HG03175 (cell line): ENCODE measurements at regions not wholly inside any gene's neighbourhood (a gene's known extent, or its start where the extent isn't known, plus 50 kb on each side); places are given as distances from the start of the nearest gene placed in this dataset.

ENCODE experiments used
- ATAC-seq: cut with Tn5 transposase; IDR thresholded peaks from one replicate; pipeline ENCODE4 v1.9.1; 2021; ENCODE audit warnings: mild to moderate bottlenecking, moderate library complexity; ENCODE audit not compliant: unreplicated experiment

DNA sequence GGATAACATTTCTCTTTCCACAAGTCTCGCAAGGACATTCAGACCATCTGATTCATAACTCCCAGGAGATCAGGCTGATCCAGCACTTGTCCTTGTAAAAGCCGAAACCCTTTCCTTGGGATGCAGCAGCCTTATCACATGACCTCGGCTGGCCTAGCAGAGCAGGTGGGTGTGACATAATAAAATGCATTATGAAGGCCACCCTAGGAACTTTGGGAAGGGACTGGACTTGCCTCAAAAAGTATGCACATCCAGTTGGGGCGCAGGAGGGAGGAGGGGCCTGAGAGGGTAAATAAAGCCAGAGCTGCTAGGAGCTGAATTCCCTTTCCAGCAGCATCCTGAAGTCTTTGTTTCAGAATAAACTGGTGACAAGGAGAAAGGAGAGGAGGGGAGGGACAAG, 260.8 kb downstream of the SNX13 start:
- ATAC-seq: no peak

DNA sequence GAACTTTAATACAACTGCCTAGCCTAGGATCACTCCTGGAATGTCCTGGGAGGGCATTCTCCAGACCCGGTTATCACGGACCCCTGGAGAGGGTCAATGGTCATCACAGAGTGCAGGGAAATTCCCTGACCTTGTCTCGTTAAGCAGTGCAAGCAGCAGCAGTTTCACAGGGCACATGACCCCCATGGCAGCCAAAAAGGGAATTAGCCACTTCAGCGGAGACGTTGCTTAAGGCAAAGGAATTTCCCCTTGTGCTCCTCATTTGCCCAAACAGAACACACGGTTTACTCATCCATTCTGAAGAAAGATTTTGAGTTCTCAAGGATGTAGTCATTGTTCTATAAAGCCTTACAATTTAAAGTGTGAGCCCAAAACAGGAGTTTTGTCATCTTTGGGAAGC, 260.3 kb downstream of the SNX13 start:
- ATAC-seq: no peak

DNA sequence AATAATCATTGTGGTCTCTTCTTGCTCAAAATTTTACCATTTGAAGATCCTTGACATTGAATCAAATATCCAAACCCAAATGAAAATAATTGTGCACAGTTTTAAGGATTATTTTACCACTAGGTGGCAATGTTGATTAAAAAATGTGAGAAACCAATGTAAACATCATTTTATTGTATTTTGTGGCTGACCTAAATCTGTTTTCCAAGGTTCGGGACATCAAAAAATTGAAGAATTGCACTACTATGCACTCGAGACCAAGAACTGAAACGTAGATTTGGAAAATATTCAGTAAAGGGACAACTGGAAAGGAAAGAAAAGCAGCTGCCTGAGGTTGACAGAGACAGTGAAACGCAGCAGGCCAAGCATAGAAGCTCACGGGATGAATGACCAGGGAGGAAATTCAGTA, 259.3 kb downstream of the SNX13 start:
- ATAC-seq: no peak

DNA sequence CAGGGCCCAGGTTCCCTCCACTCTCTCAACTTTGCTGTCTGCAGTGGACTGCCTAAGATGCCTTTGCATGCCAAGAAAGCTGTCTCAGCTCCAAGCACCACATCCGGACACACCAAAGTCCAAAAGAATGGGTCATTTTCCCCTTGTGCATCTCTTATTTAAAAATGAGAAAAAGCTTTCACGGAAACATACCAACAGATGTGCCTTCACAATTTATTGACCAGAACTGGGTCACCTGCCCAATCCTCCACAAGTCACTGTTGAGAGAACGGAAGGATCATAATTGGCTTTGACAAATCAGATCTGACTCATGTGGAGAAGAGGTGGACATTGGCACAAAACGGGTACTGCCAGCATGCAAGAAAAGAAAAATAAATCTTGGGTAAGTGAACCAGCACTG, 258.3 kb downstream of the SNX13 start:
- no peak for ATAC-seq

DNA sequence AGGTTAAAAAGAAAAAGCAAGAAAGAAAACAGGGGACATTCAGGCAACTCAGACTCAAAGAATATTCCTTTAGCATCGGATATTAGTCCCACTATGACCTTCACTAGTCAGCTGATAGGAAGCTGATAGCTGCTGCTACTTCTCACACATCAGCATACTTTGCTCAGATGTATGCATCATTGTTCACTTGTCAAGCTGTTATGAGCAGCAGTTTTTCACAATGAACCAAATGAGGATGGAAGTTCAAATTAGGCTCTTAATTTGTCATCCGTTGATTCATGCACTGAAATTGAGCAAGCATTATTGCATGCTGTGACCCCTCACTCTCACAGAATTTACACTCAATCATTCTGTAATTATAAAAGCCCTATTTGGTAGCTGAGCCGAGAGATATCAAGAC, 257.7 kb downstream of the SNX13 start:
- no peak for ATAC-seq

DNA sequence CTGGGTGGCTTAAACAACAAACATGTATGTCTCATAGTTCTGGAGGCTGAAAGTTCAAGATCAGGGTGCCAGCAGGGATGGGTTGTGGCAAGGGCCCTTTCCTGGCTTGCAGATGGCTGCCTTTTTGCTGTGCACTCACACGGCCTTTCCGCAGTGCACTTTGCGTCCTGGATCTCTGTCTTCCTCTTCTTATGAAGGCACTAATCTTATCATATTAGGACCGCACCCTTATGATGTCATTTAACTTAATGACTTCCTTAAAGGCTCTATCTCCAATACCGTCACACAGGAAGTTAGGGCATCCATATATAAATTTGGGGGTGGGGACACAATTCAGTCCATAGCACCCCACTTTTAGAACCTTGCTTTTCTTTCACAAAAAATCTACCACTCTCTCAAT, 255.2 kb downstream of the SNX13 start:
- no peak for ATAC-seq

DNA sequence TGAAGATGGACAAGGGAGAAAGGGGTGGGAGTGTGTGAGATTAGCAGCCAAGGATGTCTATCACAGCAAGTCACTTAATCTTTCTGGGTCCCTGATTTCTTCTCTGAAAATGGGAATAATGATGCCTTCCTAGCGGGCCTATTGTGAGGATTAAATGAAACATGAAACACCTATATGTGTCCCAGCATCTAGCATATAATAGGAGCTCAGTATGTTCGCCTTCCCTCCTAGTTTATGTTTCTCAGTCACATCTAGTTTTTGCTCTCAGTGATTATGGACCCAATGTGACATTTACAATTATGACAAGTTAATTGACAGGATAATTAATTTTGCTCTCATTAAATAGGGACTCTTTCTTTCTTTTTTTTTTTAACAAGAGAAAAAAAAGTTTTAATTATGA, 252.9 kb downstream of the SNX13 start:
- ATAC-seq: no peak

DNA sequence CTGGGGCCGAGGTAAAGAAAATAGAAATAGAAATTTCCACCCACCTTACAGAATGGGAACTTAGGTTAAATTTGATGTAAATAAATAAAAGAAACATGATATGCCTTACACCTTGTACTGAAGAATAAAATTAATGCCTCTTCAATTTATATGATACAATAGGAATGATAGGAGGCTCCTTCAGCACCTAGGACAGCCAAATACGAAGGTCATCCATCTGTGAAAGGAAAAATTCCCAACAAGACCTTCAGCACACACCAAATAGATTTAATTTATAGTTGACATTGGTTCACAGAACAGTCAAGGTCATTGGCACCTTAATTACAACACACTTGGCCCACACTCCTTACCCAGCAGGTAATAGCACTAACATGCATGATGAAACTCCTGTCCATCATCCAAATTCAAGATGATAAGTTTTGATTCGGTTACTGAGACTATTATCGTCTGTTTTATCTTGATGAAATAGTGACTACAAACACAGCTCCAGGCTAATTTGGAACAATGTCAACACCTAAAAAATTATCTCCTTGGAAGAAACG, 250.9 kb downstream of the SNX13 start:
- ATAC-seq: no peak

DNA sequence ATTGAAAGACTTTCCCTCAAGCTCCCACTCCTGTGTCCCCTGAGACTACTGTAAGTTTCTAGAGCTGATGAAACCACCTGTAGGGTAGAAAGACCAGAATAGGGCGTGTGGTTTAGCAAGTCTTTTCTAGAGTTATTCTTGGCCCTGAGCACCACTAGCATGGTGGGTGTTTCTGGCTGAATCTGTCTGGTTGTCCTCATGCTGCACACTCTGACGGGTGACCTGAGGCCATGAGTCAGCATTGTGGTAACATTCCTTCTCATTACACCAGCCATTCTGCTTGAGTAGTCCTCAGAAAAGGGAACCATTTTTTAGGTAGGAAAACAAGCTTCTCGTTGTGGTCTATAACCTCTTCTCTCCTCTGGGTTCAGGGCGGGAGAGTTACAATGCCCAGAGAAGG, 250.3 kb downstream of the SNX13 start:
- peak; percentile 63 for ATAC-seq

DNA sequence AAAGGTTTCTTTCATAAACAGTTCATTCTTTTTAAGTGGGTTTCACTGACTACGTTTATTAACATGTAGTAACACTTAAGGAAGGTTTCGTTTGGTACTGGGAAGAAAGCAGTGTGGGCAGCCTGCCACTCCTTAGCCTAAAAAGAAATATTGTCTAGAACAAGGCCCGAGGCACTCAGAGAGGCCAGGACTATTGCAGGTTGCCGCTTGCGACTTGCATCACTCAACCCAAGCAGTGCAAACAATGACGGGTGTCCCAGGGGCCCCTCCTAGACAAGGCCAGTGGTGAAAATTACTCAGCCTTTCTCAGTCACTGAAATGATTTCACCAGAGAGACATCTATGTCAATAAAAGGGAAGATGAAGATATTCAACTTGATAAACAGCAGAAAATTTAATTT, 243.9 kb downstream of the SNX13 start:
- ATAC-seq: no peak

DNA sequence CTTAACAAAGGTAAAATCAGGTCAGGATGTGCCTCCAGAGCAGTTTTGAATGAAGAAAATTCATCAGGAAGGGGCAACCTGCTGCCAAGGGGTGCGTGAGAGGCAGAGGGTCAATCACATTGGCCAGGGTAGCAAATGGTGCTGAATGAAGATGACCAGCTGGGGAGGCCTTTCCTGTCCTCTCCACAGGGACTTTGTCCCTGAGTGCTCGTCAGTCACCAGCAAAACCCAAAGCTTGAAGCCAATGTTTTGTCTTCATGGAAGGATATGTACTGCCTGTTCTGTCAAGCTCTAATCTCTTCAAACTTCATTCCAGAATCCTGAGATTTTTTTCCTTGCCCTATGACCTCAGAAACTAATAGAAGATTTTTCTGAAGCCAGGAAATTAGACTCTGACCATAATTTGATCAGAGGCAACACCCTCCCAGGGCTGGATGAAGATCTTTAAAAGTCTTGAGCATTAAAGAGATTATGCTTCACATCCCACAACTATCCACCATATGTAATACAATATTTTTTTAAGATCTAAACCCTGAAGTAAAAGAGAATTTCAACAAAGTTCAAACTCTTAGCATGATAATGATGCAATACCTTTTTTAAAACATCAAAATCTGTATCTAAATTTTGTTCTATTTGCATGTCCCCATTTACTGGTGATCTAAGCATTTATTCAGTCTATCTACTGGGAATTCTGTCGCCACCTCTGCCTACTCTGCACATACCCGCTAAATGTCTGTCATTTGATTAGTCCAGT, 243.0 kb downstream of the SNX13 start:
- ATAC-seq: no peak

DNA sequence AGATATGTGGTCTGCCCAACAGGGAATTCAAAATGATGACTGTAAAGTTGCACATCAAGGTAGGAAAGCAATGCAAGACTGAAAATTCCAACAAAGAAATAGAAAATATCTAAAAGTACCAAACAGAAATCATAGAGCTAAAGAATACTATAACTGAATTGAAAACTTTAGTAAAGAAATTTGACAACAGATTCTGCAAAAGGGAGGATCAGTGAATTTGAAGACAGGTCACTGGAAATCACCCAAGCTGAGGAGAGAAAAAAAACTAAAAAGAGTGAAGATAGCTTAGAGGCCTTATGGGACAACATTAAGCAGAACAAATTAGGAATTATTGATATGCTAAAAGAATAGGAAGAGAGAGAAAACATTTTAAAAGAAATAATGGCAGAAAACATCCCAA, 240.6 kb downstream of the SNX13 start:
- ATAC-seq: no peak

DNA sequence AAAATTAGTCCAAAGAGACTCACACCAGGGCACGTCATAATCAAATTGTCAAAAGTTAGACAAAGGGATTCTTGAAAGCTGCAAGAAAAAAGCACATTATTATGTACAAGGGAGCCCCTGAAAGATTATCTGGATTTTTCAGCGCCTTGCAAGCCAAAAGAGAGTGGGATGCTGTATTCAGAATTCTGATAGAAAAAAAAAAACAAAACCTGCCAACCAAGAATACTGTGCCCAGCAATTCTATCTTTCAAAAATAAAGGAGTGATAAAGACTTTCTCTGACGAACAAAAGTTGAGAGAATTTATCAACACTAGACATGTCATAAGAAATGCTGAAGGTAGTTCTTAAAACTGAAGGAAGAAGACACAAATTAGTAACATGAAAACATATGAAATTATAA, 240.2 kb downstream of the SNX13 start:
- no peak for ATAC-seq

DNA sequence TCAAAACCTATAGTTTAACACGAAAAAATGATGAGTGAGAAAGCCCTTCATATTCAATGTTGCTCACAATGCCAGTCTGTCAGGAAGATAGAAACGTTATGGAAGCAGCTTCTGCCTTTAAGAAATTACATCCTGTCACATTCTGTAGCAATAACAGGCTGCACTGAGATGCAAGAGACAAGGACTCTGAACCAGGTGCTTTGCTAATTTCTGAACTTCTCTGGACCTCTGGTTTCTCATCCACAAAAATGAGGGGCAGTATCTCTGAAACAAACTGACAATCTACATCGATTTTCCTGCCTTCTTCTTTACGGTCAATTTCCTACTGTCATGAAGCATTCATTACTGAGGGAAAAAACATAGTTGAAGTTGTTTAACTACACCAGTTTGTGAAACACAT, 234.0 kb downstream of the SNX13 start:
- ATAC-seq: no peak

DNA sequence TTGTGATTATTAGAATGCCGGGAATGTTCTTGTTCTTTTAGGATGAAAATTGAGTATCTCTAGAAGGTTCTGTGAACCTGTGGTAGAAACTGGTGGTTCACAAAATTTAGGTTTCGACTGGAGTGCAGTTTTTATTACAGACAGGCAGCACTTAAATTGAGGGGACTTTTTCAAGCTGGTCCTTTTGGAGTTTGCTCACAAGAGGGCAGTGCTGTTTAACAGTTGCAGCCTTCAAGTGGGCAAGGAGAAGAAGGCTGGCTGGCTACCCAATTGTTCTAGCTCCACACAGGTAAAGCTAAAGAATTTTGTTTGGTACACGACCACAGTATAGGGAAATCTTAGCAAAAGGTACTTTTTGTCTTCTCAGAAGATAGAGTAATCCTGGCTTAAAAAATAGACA, 233.6 kb downstream of the SNX13 start:
- peak; percentile 68 for ATAC-seq

DNA sequence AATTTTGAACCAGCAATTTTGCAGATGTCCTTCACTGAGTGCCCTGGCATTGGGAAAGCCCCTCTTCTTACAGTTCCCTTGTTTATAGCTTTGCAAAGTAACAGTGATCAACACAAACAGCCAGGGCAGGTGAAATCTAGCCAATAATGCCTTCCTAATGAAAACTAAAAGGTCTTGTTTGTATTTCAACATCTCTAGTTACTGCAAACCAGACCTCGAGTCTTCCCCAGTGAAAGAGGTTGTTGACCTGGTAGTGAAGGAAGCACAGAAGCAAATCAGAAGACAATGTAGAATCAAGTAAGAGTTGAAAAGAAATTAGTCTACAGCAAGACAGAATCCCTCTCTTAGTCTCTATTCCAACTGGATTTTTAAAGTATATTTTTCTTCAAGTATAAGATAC, 231.2 kb downstream of the SNX13 start:
- ATAC-seq: no peak

DNA sequence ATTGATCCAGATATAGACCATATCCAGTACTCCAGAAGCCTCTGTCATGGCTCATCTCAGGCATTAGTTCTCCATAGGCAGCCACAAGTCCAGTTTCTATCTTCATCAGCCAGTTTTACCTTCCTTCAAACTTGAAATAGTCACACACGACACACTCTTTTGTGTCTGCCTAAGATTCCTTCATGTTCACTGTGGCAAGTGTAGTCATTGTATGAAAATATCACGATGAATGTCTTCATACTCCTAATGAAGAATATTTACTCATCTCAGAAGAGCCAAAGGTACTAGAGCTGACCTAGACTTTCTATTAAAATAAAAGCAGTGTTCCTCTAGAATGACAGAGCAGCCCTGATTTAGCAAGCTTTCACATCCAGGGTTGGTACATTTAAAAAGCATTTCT, 230.7 kb downstream of the SNX13 start:
- no peak for ATAC-seq

DNA sequence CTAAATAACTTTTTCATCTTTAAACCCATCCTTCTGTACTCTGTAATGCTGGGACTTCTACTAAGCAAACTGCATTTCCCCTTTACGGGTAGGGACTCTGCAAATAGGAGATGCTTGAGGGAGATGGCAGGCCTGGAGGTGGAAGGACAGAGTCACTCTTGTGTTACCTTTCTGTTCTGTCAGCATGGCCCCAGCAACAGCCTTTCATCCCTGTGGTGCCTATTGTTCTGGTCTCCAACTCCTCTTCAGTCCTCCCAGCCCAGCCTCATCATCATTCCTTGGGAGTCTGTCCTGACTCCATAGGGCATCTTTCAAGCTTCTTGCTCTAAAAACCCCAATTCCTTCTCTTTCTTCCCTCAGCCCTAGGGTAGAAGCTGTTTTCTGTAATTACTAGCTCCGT, 230.0 kb downstream of the SNX13 start:
- ATAC-seq: no peak

DNA sequence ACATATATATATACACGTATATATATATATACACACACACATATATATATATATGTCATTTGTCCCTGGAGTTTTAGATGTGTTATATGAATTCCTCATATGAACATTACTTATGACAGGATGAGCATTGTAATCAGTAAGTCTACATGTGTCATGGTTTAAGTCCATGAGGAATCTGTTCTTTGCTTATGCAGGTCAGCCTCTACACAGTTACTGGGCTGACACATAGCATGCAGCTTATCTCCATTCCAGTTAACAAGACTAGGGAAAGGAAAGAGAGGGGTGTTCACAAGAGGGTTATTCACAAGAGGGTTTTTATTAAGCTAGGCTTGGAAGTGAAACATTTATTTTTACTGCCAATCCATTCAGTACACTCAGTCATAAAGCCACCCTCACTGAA, 226.7 kb downstream of the SNX13 start:
- no peak for ATAC-seq

DNA sequence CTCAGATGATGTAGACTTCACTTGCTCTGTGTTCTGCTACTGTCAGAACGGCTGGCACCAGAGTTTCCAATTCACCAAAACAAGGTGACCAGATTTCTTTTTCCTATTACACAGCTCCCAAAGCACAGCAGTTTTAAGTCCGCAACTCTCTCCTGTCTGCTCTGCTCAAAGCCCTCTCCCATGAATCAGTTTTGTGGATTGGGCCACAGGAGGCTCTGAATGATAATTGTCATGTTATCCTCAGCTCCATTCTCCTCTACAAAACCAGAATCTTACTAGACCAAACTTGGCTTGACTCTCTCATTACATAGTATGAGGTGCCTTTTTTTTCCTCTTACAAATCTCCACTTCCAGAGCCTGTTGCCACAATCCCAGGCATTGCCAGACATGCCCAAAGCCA, 223.5 kb downstream of the SNX13 start:
- no peak for ATAC-seq

DNA sequence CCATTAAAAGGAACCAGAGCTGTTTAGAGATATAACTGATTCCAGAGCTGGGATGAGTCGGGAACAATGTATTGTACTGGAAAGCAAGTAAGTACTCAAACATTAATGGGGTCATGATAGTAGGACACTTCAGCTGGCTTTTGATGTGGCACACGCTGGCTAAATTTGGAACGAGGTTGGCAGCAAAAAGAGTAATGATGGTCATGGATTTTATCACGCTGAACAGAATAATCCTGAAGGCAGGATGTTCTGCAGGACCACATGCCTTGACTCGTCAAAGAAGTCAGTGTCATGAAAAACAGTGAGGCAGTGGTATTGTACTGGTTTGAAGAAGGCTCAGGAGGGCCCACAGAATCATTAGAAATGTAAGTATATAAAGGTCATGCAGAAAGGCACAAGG, 220.3 kb downstream of the SNX13 start:
- no peak for ATAC-seq

DNA sequence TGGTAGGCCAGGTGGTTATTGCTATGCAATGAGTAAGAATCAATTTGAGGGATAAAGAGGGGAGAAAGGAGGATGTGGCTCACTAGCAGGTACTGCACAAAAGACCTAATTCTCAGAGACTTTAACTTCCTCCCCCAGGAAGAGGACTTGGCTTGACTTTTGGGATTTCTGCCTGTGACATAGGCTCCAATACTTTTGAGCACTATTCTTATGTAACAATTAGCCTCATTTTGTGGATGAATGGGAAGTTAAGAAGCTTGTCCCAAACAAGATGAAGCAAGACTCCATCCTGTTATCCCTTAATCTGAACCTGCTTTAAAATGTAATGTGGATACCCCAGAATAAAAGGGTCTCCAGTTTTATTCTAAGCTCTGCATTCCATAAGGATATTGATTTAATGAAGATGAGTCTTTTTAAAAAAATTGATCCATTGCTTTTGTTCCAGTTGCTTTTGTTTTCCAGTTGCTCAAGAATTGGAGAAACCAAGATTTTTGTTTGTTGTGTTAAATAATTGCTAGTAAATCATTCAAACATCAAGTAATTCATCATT, 218.5 kb downstream of the SNX13 start:
- ATAC-seq: no peak

DNA sequence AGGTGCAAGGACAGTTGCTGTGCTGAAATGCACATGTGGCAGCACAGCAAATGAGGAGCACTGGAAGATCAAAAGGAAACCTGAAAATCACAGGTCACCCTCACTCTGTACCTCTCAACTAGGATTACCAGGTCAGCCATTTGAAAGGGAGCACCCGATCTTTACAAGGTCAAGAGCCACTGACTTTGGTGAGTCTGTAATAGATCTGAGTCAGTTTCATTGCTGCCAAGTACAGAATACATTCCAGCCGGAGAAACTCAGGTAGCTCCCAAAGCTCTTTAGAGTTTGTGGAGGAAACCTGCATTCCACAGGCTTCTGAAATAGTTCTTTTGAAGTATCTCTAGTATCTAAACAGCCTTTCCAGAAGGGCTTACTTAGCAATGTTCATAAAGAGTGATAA, 217.5 kb downstream of the SNX13 start:
- no peak for ATAC-seq
